ENCODE measurements at regions not wholly inside any gene's neighbourhood (a gene's known extent, or its start where the extent isn't known, plus 50 kb on each side); places are given as distances from the start of the nearest gene placed in this dataset.

- DNase-seq (ENCODE audit: low spot score), result no peak
- TF ChIP-seq, protein P1, sequence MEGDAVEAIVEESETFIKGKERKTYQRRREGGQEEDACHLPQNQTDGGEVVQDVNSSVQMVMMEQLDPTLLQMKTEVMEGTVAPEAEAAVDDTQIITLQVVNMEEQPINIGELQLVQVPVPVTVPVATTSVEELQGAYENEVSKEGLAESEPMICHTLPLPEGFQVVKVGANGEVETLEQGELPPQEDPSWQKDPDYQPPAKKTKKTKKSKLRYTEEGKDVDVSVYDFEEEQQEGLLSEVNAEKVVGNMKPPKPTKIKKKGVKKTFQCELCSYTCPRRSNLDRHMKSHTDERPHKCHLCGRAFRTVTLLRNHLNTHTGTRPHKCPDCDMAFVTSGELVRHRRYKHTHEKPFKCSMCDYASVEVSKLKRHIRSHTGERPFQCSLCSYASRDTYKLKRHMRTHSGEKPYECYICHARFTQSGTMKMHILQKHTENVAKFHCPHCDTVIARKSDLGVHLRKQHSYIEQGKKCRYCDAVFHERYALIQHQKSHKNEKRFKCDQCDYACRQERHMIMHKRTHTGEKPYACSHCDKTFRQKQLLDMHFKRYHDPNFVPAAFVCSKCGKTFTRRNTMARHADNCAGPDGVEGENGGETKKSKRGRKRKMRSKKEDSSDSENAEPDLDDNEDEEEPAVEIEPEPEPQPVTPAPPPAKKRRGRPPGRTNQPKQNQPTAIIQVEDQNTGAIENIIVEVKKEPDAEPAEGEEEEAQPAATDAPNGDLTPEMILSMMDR (IDR thresholded peaks at IDR 0.05; ENCODE audit: extremely low read depth, insufficient read depth, missing control alignments), result no peak
- in situ Hi-C loops (cut with MboI; ENCODE audit: low pct_unique_long_range_greater_than_20kb, low sequenced_read_pairs, unreplicated experiment), result no loop called here
These were observed 256.7 kb upstream of the UBE2E3 start for GRCh38 chr2:180723712-180724111.

GRCh38 chr2:180722551-180723239, 257.7 kb upstream of the UBE2E3 start:
- TF ChIP-seq, protein P1 (IDR thresholded peaks at IDR 0.05; ENCODE audit: extremely low read depth, insufficient read depth, missing control alignments), result no peak
- in situ Hi-C loops (cut with MboI; ENCODE audit: low pct_unique_long_range_greater_than_20kb, low sequenced_read_pairs, unreplicated experiment), result no loop called here
- no peak for DNase-seq (ENCODE audit: low spot score)

DNA sequence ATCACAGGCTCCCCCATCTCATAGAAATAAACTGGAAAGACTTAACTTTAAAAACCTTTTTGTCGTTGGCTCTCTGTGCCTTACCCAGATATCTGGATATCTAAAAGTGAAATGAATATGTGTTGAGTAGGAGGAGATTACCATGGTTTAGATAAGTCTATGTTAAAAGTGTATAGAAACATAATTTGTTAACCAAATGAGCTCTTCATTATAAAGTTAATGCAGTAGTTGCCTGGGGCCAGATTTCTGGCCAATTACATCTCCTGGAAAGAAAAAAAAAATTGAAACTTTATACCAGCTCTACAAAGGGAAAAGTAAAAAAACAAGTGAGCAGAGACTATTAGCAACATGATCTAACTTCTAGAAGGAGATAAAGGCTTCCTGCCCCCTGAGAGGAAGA, 259.6 kb upstream of the UBE2E3 start:
- in situ Hi-C loops (cut with MboI; ENCODE audit: low pct_unique_long_range_greater_than_20kb, low sequenced_read_pairs, unreplicated experiment), result no loop called here
- TF ChIP-seq, protein P1 (IDR thresholded peaks at IDR 0.05; ENCODE audit: extremely low read depth, insufficient read depth, missing control alignments), result no peak
- DNase-seq (ENCODE audit: low spot score), result no peak

GRCh38 chr2:180717588-180717987, 262.8 kb upstream of the UBE2E3 start:
- in situ Hi-C loops (cut with MboI; ENCODE audit: low pct_unique_long_range_greater_than_20kb, low sequenced_read_pairs, unreplicated experiment), result no loop called here
- DNase-seq (ENCODE audit: low spot score), result no peak
- TF ChIP-seq, protein P1 (IDR thresholded peaks at IDR 0.05; ENCODE audit: extremely low read depth, insufficient read depth, missing control alignments), result no peak

- in situ Hi-C loops (cut with MboI; ENCODE audit: low pct_unique_long_range_greater_than_20kb, low sequenced_read_pairs, unreplicated experiment), result no loop called here
- TF ChIP-seq, protein P1 (IDR thresholded peaks at IDR 0.05; ENCODE audit: extremely low read depth, insufficient read depth, missing control alignments), result no peak
These were observed 263.9 kb upstream of the UBE2E3 start for GRCh38 chr2:180716186-180717180.

DNA sequence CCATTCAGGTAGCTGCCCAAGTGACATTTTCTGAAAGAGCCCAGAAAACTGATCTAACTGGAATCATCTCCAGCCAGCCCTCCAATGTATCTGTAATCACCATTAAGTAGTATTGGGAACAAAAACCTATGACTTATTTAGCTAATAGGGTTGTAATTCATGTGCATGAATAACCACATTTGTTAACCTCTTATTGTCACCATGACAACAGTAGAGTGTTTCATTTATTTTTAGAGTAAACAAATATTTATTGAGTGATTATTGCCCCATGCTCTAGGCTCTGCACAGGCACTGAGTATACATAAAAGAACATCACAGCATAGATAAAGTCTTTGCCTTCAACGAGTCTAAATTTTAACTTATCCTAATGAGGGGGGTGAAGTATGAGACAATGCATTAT, 265.4 kb upstream of the UBE2E3 start:
- DNase-seq (ENCODE audit: low spot score), result no peak
- in situ Hi-C loops (cut with MboI; ENCODE audit: low pct_unique_long_range_greater_than_20kb, low sequenced_read_pairs, unreplicated experiment), result no loop called here

More at GRCh38 chr2:180716186-180717180, 263.9 kb upstream of the UBE2E3 start:
- no peak for DNase-seq (ENCODE audit: low spot score)

More for the DNA sequence above, 265.4 kb upstream of the UBE2E3 start:
- TF ChIP-seq, protein P1 (IDR thresholded peaks at IDR 0.05; ENCODE audit: extremely low read depth, insufficient read depth, missing control alignments), result no peak
